Pancreas (tissue), 10 donors: ENCODE measurements at regions not wholly inside any gene's neighbourhood (a gene's known extent, or its start where the extent isn't known, plus 50 kb on each side); places are given as distances from the start of the nearest gene placed in this dataset.
"Not testable (repeated sequence)": the region's sequence is repeated elsewhere in the genome, so short reads cannot be mapped to it uniquely, and the experiment has no call there.

Source experiments
- ATAC-seq, 4 donors: fragments of 200-7000 bp; cut with Tn5 transposase; one replicate each; pipeline versions ENCODE4 v1.8.0 to v1.9.1; 2020; ENCODE audit warnings: mild to moderate bottlenecking in 4 of 4, moderate library complexity in 4 of 4
- DNase-seq, 6 donors: peaks; one replicate each; pipeline ENCODE4 v3.0.0-alpha.2; 2020
- FAIRE-seq: peaks from 2 replicates; lab custom pipeline; 2012; peaks lifted over from hg19 to GRCh38; lab: Jason Lieb, UNC
- H3K27ac ChIP-seq, 4 donors: fragments of 200-600 bp; sonication (generic); 1 replicate in 3 of 4; 2 replicates in 1 of 4; pipeline versions ENCODE4 v1.5.0 to v1.8.0; 2020
- H3K27me3 ChIP-seq, 4 donors: fragments of 200-600 bp; one replicate each; pipeline ENCODE4 v1.8.0; 2021
- H3K36me3 ChIP-seq, 3 donors: fragments of 200-600 bp; sonication (generic) in 1 of 3; one replicate each; pipeline versions ENCODE4 v1.5.0 to v1.8.0; 2020 to 2021
- H3K4me1 ChIP-seq, 3 donors: fragments of 200-600 bp; one replicate each; pipeline ENCODE4 v1.8.0; 2021
- H3K4me3 ChIP-seq, 4 donors: fragments of 200-600 bp; sonication (generic) in 2 of 4; one replicate each; pipeline versions ENCODE4 v1.5.0 to v1.8.0; 2020 to 2021
- H3K9me3 ChIP-seq, 4 donors: fragments of 200-600 bp; one replicate each; pipeline ENCODE4 v1.8.0; 2021
- WGBS, 2 donors: extraction: QIAGEN DNeasy Blood & Tissue Kit; methylation state at CpG; one replicate each; pipeline ENCODE4 v1.1.7; 2013; 5-methylcytosine and 5-hydroxymethylcytosine counted together
- intact Hi-C, 3 donors: fragments of 100-400 bp; cut with DNase I; formaldehyde crosslinking; loops; one replicate each; pipeline versions ENCODE4 v1.11.1 to v1.14.2; 2022
- TF ChIP-seq, protein P1 (sequence below), 4 donors: fragments of 200-600 bp; sonication (generic) in 3 of 4; IDR thresholded peaks; one replicate each; pipeline versions ENCODE4 v1.5.0 to v1.8.0; 2021; ENCODE audit warnings: antibody characterized with exemption in 4 of 4
- donor health status: healthy with polysubstance abuse.
- donor health status: DM: no; HTN: no; CAD: no; lungs with moderate emphysema.
- donor health status: DM: no; HTN: no; CAD: no.
- donor health status: control.
- donor health status: control.
- donor health status: Bipolar disorder and iron deficiency.
- donor health status: DM: yes; HTN: yes; CAD: no.
- donor health status: DM: no; HTN: no; CAD: no.
- donor health status: DM: no; HTN: no; CAD: no.
- donor health status: DM: yes; HTN: yes; CAD: no.

DNA sequence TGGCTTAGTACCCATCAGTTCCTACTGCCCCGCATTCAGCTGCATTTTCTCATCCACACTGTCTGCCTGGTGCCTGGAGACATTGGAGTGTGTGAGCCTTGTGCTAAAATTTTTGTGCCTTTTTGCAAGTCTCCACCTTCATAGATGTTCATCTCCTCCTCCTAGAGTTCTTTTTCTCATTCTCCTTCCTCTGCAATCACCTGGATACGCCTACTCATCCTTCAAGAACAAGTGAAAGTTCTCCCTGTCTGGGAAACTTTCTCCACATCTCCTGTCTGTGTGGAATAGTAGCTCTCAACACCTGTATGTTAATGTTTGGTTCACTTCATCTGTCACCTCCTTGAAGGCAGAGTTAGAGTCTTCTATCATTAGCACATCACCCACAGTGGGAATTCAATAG is 125.7 kb upstream of the FBXL17 start:
- Histone ChIP-seq H3K27me3 (no peaks in the 10 kb centered on the region), H3K36me3 (no peaks in the 10 kb centered on the region), H3K9me3 (no peaks in the 10 kb centered on the region), H3K4me3 (no peak overlapping the region), H3K4me1 (no peaks in the 10 kb centered on the region), H3K27ac (no peak overlapping the region)
- no peak for DNase-seq
- TF ChIP-seq, protein P1, sequence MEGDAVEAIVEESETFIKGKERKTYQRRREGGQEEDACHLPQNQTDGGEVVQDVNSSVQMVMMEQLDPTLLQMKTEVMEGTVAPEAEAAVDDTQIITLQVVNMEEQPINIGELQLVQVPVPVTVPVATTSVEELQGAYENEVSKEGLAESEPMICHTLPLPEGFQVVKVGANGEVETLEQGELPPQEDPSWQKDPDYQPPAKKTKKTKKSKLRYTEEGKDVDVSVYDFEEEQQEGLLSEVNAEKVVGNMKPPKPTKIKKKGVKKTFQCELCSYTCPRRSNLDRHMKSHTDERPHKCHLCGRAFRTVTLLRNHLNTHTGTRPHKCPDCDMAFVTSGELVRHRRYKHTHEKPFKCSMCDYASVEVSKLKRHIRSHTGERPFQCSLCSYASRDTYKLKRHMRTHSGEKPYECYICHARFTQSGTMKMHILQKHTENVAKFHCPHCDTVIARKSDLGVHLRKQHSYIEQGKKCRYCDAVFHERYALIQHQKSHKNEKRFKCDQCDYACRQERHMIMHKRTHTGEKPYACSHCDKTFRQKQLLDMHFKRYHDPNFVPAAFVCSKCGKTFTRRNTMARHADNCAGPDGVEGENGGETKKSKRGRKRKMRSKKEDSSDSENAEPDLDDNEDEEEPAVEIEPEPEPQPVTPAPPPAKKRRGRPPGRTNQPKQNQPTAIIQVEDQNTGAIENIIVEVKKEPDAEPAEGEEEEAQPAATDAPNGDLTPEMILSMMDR (IDR thresholded peaks at IDR 0.05), result no peak
- 78 to 81% methylated on average over 2 of the region's 2 CpGs for WGBS, 2 donors
- FAIRE-seq, result no peak
- intact Hi-C loops, result no loop called here
- ATAC-seq, result no peak

DNA sequence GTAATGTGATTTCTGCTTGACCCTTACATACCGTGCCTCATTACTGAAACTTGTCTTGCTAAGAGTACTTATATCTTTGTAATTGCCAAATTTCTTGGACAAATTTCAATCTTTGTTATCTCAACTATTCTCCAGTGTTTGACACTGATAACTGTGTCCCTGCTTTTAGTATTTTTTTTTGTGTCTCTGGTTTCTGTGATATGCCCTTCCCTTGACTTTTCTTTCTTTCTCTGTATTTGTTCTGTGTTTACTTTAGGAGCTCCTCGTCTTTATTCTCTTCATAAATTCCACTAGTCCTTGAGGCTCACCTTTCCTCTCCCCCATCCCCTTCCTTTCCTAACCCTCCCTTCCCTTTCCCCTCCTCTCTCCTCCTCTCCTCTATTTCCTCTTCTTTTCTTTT is 123.7 kb upstream of the FBXL17 start:
- no peak for ATAC-seq
- H3K27ac ChIP-seq, result no peak overlapping the region
- no peaks in the 10 kb centered on the region for H3K27me3 ChIP-seq
- intact Hi-C loops, result no loop called here
- TF ChIP-seq, protein P1 (IDR thresholded peaks at IDR 0.05), result no peak
- no peaks in the 10 kb centered on the region for H3K9me3 ChIP-seq
- H3K4me1 ChIP-seq, result no peaks in the 10 kb centered on the region
- no peak overlapping the region for H3K4me3 ChIP-seq
- 32 to 36% methylated on average over 2 of the region's 2 CpGs for WGBS, 2 donors
- DNase-seq, result no peak
- no peaks in the 10 kb centered on the region for H3K36me3 ChIP-seq
- FAIRE-seq, result no peak

DNA sequence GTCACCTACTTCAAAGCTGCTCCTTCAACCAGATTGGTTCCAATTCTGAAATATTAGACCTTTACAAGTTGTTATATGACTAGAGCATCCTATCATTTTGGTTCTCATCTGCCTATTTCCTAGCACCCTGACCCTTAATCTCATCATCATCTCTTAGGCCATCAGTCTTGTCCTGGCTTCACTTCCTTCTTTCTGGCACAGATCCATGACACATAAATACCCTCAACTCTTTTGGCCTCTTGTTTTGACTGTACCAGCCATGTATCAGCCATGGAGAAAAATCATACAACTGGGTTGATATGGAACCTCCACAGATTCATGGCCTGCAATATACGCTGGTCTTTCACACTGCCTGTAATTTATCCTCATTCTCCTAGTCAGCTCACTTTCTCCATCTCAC is 123.1 kb upstream of the FBXL17 start:
- WGBS, 2 donors, result 79 to 87% methylated on average over 1 of the region's 1 CpG
- H3K27me3 ChIP-seq, result no peaks in the 10 kb centered on the region
- ATAC-seq (no peak), DNase-seq (no peak), FAIRE-seq (no peak)
- TF ChIP-seq, protein P1 (IDR thresholded peaks at IDR 0.05), result no peak
- no peak overlapping the region for H3K27ac ChIP-seq
- H3K4me3 ChIP-seq, result no peak overlapping the region
- H3K36me3 ChIP-seq, result no peaks in the 10 kb centered on the region
- H3K9me3 ChIP-seq, result no peaks in the 10 kb centered on the region
- intact Hi-C loops, result no loop called here
- no peaks in the 10 kb centered on the region for H3K4me1 ChIP-seq

DNA sequence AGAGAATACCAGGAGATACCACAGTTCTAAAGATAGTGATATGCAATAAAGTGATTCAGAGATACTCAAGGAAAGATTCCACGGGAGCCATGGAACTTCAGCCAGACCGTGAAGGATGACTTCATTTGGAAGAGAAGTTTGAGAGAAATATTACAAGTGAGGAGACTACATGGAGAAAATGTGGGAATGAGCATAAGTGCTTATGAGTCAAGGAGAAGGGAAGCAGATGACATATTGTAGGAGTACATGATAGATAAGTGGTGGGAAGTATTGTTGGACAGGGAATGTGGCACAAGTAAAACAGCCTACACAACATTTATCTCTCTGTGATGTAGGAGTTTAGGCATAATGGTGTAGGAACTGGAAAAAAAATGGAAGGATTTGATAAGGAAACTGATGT is 122.1 kb upstream of the FBXL17 start:
- no peak for DNase-seq
- no peaks in the 10 kb centered on the region for H3K9me3 ChIP-seq
- TF ChIP-seq, protein P1 (IDR thresholded peaks at IDR 0.05), result no peak
- WGBS, 2 donors, result 63 to 79% methylated on average over 2 of the region's 2 CpGs
- no peak overlapping the region for H3K4me3 ChIP-seq
- H3K4me1 ChIP-seq, result no peaks in the 10 kb centered on the region
- intact Hi-C loops, result no loop called here
- no peaks in the 10 kb centered on the region for H3K36me3 ChIP-seq
- no peak for FAIRE-seq
- no peak overlapping the region for H3K27ac ChIP-seq
- H3K27me3 ChIP-seq, result no peaks in the 10 kb centered on the region
- ATAC-seq, result no peak

DNA sequence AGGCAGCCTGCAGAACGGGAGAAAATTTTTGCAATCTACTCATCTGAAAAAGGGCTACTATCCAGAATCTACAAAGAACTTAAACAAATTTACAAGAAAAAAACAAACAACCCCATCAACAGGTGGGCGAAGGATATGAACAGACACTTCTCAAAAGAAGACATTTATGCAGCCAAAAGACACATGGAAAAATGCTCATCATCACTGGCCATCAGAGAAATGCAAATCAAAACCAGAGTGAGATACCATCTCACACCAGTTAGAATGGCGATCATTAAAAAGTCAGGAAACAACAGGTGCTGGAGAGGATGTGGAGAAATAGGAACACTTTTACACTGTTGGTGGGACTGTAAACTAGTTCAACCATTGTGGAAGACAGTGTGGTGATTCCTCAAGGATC is 113.7 kb upstream of the FBXL17 start:
- ATAC-seq, intact Hi-C loops, H3K27ac ChIP-seq, DNase-seq, H3K27me3 ChIP-seq, FAIRE-seq, H3K36me3 ChIP-seq, H3K4me3 ChIP-seq, H3K4me1 ChIP-seq, H3K9me3 ChIP-seq: not testable (repeated sequence)
- 76 to 77% methylated on average over 3 of the region's 3 CpGs for WGBS, 2 donors

DNA sequence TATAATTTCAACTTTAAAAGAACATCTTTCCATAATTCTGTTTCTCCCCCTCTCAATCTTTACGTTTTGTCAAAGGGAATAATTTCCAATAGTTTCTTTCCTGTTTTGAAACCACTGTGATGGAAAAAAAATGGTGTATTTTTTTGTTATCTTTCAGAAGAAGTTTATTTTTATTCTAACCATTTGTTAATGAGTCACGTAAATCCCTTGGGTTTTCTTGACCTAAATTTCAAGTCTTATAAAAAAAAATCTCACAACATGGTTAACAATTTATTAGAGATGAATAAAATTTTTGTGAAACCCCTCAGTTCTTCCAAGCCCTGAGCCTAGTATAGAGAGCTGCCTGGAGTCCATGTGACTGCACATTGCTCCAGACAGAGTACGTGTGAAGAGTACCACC is 106.1 kb upstream of the FBXL17 start:
- 55 to 66% methylated on average over 3 of the region's 3 CpGs for WGBS, 2 donors
- ATAC-seq, result no peak
- FAIRE-seq, result no peak
- DNase-seq, result no peak
- Histone ChIP-seq H3K4me3 (no peak overlapping the region), H3K9me3 (peaks cover 0 to 10% (median 0%) of the 10 kb centered on the region in 4 donors), H3K27ac (no peak overlapping the region), H3K4me1 (no peaks in the 10 kb centered on the region), H3K36me3 (no peaks in the 10 kb centered on the region), H3K27me3 (peaks cover 0 to 4% (median 0%) of the 10 kb centered on the region in 4 donors)
- intact Hi-C loops, result no loop called here
- TF ChIP-seq, protein P1 (IDR thresholded peaks at IDR 0.05), result no peak
